ENCODE measurements at regions not wholly inside any gene's neighbourhood (a gene's known extent, or its start where the extent isn't known, plus 50 kb on each side); places are given as distances from the start of the nearest gene placed in this dataset.

GRCh38 chr7:17485368-17485767, 186.9 kb downstream of the AHR start:
- DNase-seq (ENCODE audit: low spot score): no peak

GRCh38 chr7:17485904-17486303, 187.5 kb downstream of the AHR start:
- no peak for DNase-seq (ENCODE audit: low spot score)

GRCh38 chr7:17486835-17487234, 188.4 kb downstream of the AHR start:
- no peak for DNase-seq (ENCODE audit: low spot score)

- DNase-seq (ENCODE audit: low spot score): no peak
These were observed 188.9 kb downstream of the AHR start for GRCh38 chr7:17487343-17487742.

- no peak for DNase-seq (ENCODE audit: low spot score)
These were observed 190.4 kb downstream of the AHR start for GRCh38 chr7:17488829-17489228.

- DNase-seq (ENCODE audit: low spot score): no peak
These were observed 191.5 kb downstream of the AHR start for GRCh38 chr7:17489961-17490360.

- no peak for DNase-seq (ENCODE audit: low spot score)
These were observed 192.4 kb downstream of the AHR start for GRCh38 chr7:17490825-17491224.

- no peak for DNase-seq (ENCODE audit: low spot score)
These were observed 194.0 kb downstream of the AHR start for GRCh38 chr7:17492437-17492836.

- no peak for DNase-seq (ENCODE audit: low spot score)
These were observed 195.0 kb downstream of the AHR start for GRCh38 chr7:17493446-17493845.

- DNase-seq (ENCODE audit: low spot score): no peak
These were observed 197.4 kb downstream of the AHR start for GRCh38 chr7:17495655-17496394.

- no peak for DNase-seq (ENCODE audit: low spot score)
These were observed 198.7 kb downstream of the AHR start for GRCh38 chr7:17497136-17497535.

- no peak for DNase-seq (ENCODE audit: low spot score)
These were observed 199.2 kb downstream of the AHR start for GRCh38 chr7:17497549-17498167.

GRCh38 chr7:17498230-17498629, 199.8 kb downstream of the AHR start:
- DNase-seq (ENCODE audit: low spot score): no peak

- DNase-seq (ENCODE audit: low spot score): no peak
These were observed 202.3 kb downstream of the AHR start for GRCh38 chr7:17500736-17501135.

GRCh38 chr7:17501441-17502212, 203.2 kb downstream of the AHR start:
- no peak for DNase-seq (ENCODE audit: low spot score)

- DNase-seq (ENCODE audit: low spot score): no peak
These were observed 204.0 kb downstream of the AHR start for GRCh38 chr7:17502213-17503060.

GRCh38 chr7:17506095-17506494, 207.6 kb downstream of the AHR start:
- DNase-seq (ENCODE audit: low spot score): no peak

GRCh38 chr7:17506596-17506995, 208.1 kb downstream of the AHR start:
- no peak for DNase-seq (ENCODE audit: low spot score)

- no peak for DNase-seq (ENCODE audit: low spot score)
These were observed 209.3 kb downstream of the AHR start for GRCh38 chr7:17507717-17508116.

- no peak for DNase-seq (ENCODE audit: low spot score)
These were observed 213.8 kb downstream of the AHR start for GRCh38 chr7:17512181-17512675.

GRCh38 chr7:17516771-17517170, 218.3 kb downstream of the AHR start:
- DNase-seq (ENCODE audit: low spot score): no peak

GRCh38 chr7:17520941-17521340, 222.5 kb downstream of the AHR start:
- DNase-seq (ENCODE audit: low spot score): peak; percentile 14
